Endodermal cell (in vitro differentiated cells): ENCODE measurements at regions not wholly inside any gene's neighbourhood (a gene's known extent, or its start where the extent isn't known, plus 50 kb on each side); places are given as distances from the start of the nearest gene placed in this dataset.
"Not testable (repeated sequence)": the region's sequence is repeated elsewhere in the genome, so short reads cannot be mapped to it uniquely, and the experiment has no call there.

Experiments used
- DNase-seq: peaks from one replicate; pipeline ENCODE4 v3.0.0-alpha.2; 2017
- H3K27ac ChIP-seq: 2 replicates; pipeline ENCODE4 v1.5.1; 2013; ENCODE audit warnings: mild to moderate bottlenecking, low read depth, low read length, moderate library complexity
- H3K27me3 ChIP-seq: 2 replicates; pipeline ENCODE4 v1.6.1; 2013; ENCODE audit warnings: mild to moderate bottlenecking, low read length, moderate library complexity; ENCODE audit not compliant: insufficient read depth, control insufficient read depth, poor library complexity, severe bottlenecking
- H3K36me3 ChIP-seq: 2 replicates; pipeline ENCODE4 v1.7.0; 2013; ENCODE audit warnings: mild to moderate bottlenecking, low read length, moderate library complexity; ENCODE audit not compliant: control insufficient read depth, insufficient read depth
- H3K4me1 ChIP-seq: one replicate; pipeline ENCODE4 v1.7.0; 2013; ENCODE audit warnings: low read length; ENCODE audit not compliant: control insufficient read depth, insufficient read depth
- H3K4me3 ChIP-seq: 2 replicates; pipeline ENCODE4 v1.5.1; 2013; ENCODE audit warnings: mild to moderate bottlenecking, low read length, moderate library complexity
- H3K9ac ChIP-seq: 2 replicates; pipeline ENCODE4 v1.6.1; 2013; ENCODE audit warnings: mild to moderate bottlenecking, low read length, moderate library complexity; ENCODE audit not compliant: poor library complexity, severe bottlenecking; ENCODE audit errors: extremely low read depth
- H3K9me3 ChIP-seq: 2 replicates; pipeline ENCODE4 v1.6.1; 2013; ENCODE audit warnings: mild to moderate bottlenecking, low read length, moderate library complexity; ENCODE audit not compliant: control insufficient read depth
- H3K27ac Mint-ChIP-seq: 2 replicates; pipeline ENCODE4 v1.8.0; 2020; ENCODE audit warnings: mixed read lengths
- H3K27me3 Mint-ChIP-seq: 2 replicates; pipeline ENCODE4 v1.8.0; 2021; ENCODE audit warnings: mild to moderate bottlenecking, mixed read lengths; ENCODE audit not compliant: insufficient read depth
- H3K36me3 Mint-ChIP-seq: 2 replicates; pipeline ENCODE4 v1.8.0; 2020; ENCODE audit warnings: low read depth, mixed read lengths
- H3K4me1 Mint-ChIP-seq: 2 replicates; pipeline ENCODE4 v1.8.0; 2020; ENCODE audit warnings: mixed read lengths
- H3K4me3 Mint-ChIP-seq: 2 replicates; pipeline ENCODE4 v1.8.0; 2020; ENCODE audit warnings: mild to moderate bottlenecking, moderate library complexity, mixed read lengths
- H3K9me3 Mint-ChIP-seq: 2 replicates; pipeline ENCODE4 v1.8.0; 2020; ENCODE audit warnings: mild to moderate bottlenecking, mixed read lengths
- CTCF ChIP-seq: fragments of 200-600 bp; sonication (generic); conservative IDR thresholded peaks from 2 replicates; pipeline ENCODE4 v1.5.0; 2021; ENCODE audit warnings: antibody characterized with exemption, mild to moderate bottlenecking
- WGBS, 2 experiments: methylation state at CpG; one replicate each; pipeline versions ENCODE4 v1.1.5 to v1.1.7; 2013; ENCODE audit warnings: missing lambda C conversion rate in 2 of 2, mixed read lengths in 1 of 2; ENCODE audit not compliant: insufficient coverage in 1 of 2, insufficient read length in 1 of 2; 5-methylcytosine and 5-hydroxymethylcytosine counted together

DNA sequence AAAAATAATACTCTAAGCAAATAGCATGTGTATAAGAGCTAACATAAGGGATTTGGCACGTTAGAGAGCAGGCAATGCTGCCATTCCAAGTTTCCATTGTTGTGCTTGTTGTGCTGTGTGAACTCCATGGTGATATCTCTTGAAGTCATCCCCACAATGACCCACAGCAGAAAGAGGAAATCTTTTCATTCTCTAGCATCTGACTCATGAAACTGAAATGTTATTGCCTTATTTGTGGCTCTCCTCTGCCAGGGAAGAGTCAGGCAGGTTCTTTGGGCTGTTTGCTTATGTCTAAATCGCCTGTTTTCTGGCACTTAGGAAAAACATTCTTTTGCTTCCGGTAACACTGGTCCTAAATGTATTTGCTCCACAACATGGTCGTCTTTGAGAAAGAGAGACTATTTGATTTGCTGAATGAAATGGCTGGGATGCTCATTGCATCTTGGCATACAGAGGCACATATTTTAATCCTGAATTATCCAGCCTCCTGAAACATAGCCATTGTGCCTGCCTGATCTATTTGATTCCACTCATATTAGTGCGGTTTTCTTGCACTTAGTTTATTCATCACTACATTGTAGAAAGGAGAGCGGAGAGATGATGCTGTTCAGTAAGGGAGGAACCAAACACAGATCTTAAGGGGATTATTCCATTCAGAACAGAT, 188.8 kb downstream of the CSNK1G3 start:
- Histone ChIP-seq H3K4me1 (no peaks in the 10 kb centered on the region), H3K4me3 (no peak overlapping the region), H3K9me3 (no peaks in the 10 kb centered on the region), H3K9ac (no peak overlapping the region), H3K27me3 (no peaks in the 10 kb centered on the region), H3K27ac (peak overlapping the region; percentile 36), H3K36me3 (no peaks in the 10 kb centered on the region)
- no peak for DNase-seq
- no peaks in the 10 kb centered on the region for H3K27me3 Mint-ChIP-seq
- no peak for TF ChIP-seq CTCF
- no peak overlapping the region for H3K4me3 Mint-ChIP-seq
- H3K4me1 Mint-ChIP-seq = no peaks in the 10 kb centered on the region
- H3K36me3 Mint-ChIP-seq = no peaks in the 10 kb centered on the region
- no peak overlapping the region for H3K27ac Mint-ChIP-seq
- H3K9me3 Mint-ChIP-seq = peaks cover 8% of the 10 kb centered on the region
- WGBS, 2 experiments = 88 to 91% methylated on average over 5 to 6 of the region's 6 CpGs

DNA sequence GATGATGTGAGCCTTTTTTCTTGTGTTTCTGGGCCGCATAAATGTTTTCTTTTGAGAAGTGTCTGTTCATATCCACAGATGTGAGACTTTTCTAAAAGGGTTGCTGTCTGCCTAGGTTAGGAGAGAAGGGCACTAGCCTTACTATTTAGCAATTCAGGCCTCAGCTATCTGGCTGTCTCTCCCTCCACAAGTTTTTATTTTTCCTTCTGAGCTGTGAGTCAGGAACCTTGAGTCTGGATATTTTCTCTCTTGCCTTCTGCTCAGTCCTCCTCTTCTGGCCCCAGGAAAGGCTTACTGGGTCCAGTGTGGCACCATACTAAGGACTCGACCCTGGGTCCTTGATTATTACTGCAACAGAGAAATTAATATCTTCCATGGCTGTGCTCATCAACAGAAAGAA, 187.6 kb downstream of the CSNK1G3 start:
- Mint-ChIP-seq H3K27me3 (no peaks in the 10 kb centered on the region), H3K4me1 (no peaks in the 10 kb centered on the region), H3K27ac (no peak overlapping the region), H3K36me3 (no peaks in the 10 kb centered on the region), H3K9me3 (peaks cover 8% of the 10 kb centered on the region), H3K4me3 (no peak overlapping the region)
- no peak for DNase-seq
- Histone ChIP-seq H3K4me1 (no peaks in the 10 kb centered on the region), H3K27me3 (no peaks in the 10 kb centered on the region), H3K4me3 (no peak overlapping the region), H3K9me3 (no peaks in the 10 kb centered on the region), H3K27ac (no peak overlapping the region), H3K9ac (no peak overlapping the region), H3K36me3 (no peaks in the 10 kb centered on the region)
- 86 to 91% methylated on average over 1 to 2 of the region's 2 CpGs for WGBS, 2 experiments
- no peak for TF ChIP-seq CTCF

GRCh38 chr5:123698937-123699336, 187.0 kb downstream of the CSNK1G3 start:
- not testable (repeated sequence) for DNase-seq, H3K36me3 Mint-ChIP-seq, H3K4me1 ChIP-seq, H3K9ac ChIP-seq, H3K4me3 Mint-ChIP-seq, H3K4me1 Mint-ChIP-seq, H3K9me3 Mint-ChIP-seq, H3K27me3 Mint-ChIP-seq, H3K27ac ChIP-seq, H3K36me3 ChIP-seq, H3K9me3 ChIP-seq, H3K27me3 ChIP-seq, H3K4me3 ChIP-seq, H3K27ac Mint-ChIP-seq
- 96% methylated on average over 3 of the region's 3 CpGs; no CpG with 5 or more reads in 1 of the 2 experiments for WGBS, 2 experiments

DNA sequence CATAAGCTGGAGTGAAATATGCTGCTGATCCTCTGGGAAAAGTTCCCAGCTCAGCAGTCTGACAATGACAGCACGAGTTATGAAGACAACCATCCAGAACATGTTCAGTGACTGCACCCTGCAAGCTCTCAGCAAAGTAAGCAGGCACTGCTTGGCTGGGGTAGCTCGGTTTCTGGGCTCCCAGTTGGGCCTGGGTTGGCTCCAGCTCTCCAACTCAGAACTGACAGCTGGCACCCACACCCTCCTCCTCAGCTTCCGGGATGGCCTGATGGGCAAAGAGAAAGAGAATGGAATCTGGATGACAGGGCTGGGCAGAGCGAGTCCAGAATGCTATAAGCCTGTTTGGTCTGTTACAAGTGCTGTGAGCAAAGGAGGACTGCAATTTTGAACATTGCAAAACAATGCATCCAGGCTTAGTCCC, 185.0 kb downstream of the CSNK1G3 start:
- no peak overlapping the region for H3K4me3 ChIP-seq
- no peaks in the 10 kb centered on the region for H3K4me1 Mint-ChIP-seq
- no peaks in the 10 kb centered on the region for H3K36me3 Mint-ChIP-seq
- no peak overlapping the region for H3K4me3 Mint-ChIP-seq
- H3K27ac Mint-ChIP-seq = no peak overlapping the region
- no peak overlapping the region for H3K27ac ChIP-seq
- no peak for DNase-seq
- H3K4me1 ChIP-seq = no peaks in the 10 kb centered on the region
- no peaks in the 10 kb centered on the region for H3K27me3 ChIP-seq
- TF ChIP-seq CTCF = no peak
- peaks cover 8% of the 10 kb centered on the region for H3K9me3 Mint-ChIP-seq
- H3K9me3 ChIP-seq = no peaks in the 10 kb centered on the region
- H3K9ac ChIP-seq = no peak overlapping the region
- no peaks in the 10 kb centered on the region for H3K36me3 ChIP-seq
- WGBS, 2 experiments = 71 to 89% methylated on average over 1 to 4 of the region's 4 CpGs
- H3K27me3 Mint-ChIP-seq = no peaks in the 10 kb centered on the region
